SK-N-SH (cell line): ENCODE measurements at regions not wholly inside any gene's neighbourhood (a gene's known extent, or its start where the extent isn't known, plus 50 kb on each side); places are given as distances from the start of the nearest gene placed in this dataset.

ENCODE experiments used
- CTCF ChIA-PET: fragments of 300-600, 350-600 bp; formaldehyde crosslinking; extraction: SDS; loops from one replicate; lab custom pipeline; 2021; lab: Yijun Ruan, JAX
- POLR2A ChIA-PET: fragments of 350-600 bp; sonication (Branson Sonifier 250); formaldehyde crosslinking; extraction: SDS; loops from one replicate; lab custom pipeline; 2020; ENCODE audit warnings: antibody characterized with exemption, inconsistent platforms; lab: Yijun Ruan, JAX
- DNase-seq: peaks from one replicate; pipeline ENCODE4 v3.0.0; 2012
- H2AFZ ChIP-seq: fragments of 200-600 bp; sonication (generic); 2 replicates; pipeline ENCODE4 v1.8.1; 2016; ENCODE audit warnings: antibody characterized with exemption, mild to moderate bottlenecking, low read depth
- H3F3A ChIP-seq: fragments of 200-600 bp; sonication (generic); replicated peaks from 2 replicates; pipeline ENCODE3; 2016; ENCODE audit warnings: antibody characterized with exemption, mild to moderate bottlenecking; ENCODE audit not compliant: insufficient read depth
- H3K27ac ChIP-seq, 2 experiments: fragments of 200-500 bp in 1 of 2; fragments of 200-600 bp in 1 of 2; sonication (Bioruptor generic) in 1 of 2; sonication (generic), shearing (Covaris generic) in 1 of 2; 2 replicates each; pipeline versions ENCODE4 v1.5.1 to v1.6.1; 2014 to 2016; ENCODE audit warnings: low read depth in 2 of 2, inconsistent platforms in 1 of 2, low read length in 1 of 2, mild to moderate bottlenecking in 1 of 2, mixed read lengths in 1 of 2
- H3K27me3 ChIP-seq: fragments of 200-600 bp; sonication (generic), shearing (Covaris generic); 2 replicates; pipeline ENCODE4 v1.6.1; 2016; ENCODE audit warnings: mixed run types; ENCODE audit not compliant: insufficient read depth
- H3K36me3 ChIP-seq, 2 experiments: fragments of 200-500 bp in 1 of 2; fragments of 200-600 bp in 1 of 2; sonication (Bioruptor generic) in 1 of 2; sonication (generic) in 1 of 2; replicated peaks in 1 of 2; 2 replicates each; pipeline versions ENCODE3 to v1.5.1; 2014 to 2016; ENCODE audit warnings: low read length in 1 of 2, mild to moderate bottlenecking in 1 of 2; ENCODE audit not compliant: insufficient read depth in 2 of 2, control insufficient read depth in 1 of 2
- H3K4me1 ChIP-seq, 2 experiments: fragments of 200-500 bp in 1 of 2; fragments of 200-600 bp in 1 of 2; sonication (Bioruptor generic) in 1 of 2; sonication (generic), shearing (Covaris generic) in 1 of 2; 2 replicates each; pipeline versions ENCODE4 v1.5.1 to v1.6.1; 2014 to 2016; ENCODE audit warnings: low read depth in 1 of 2, low read length in 1 of 2, mixed run types in 1 of 2; ENCODE audit not compliant: insufficient read depth in 2 of 2, control insufficient read depth in 1 of 2
- H3K4me2 ChIP-seq: fragments of 200-600 bp; sonication (generic), shearing (Covaris generic); 2 replicates; pipeline ENCODE4 v1.6.1; 2017; ENCODE audit warnings: mixed run types
- H3K4me3 ChIP-seq, 2 experiments: fragments of 200-500 bp in 1 of 2; fragments of 200-600 bp in 1 of 2; sonication (Bioruptor generic) in 1 of 2; sonication (generic), shearing (Covaris generic) in 1 of 2; 2 replicates each; pipeline versions ENCODE4 v1.5.1 to v1.8.1; 2014 to 2016; ENCODE audit warnings: low read depth in 2 of 2, inconsistent platforms in 1 of 2, low read length in 1 of 2, mild to moderate bottlenecking in 1 of 2, mixed read lengths in 1 of 2, moderate library complexity in 1 of 2
- H3K79me2 ChIP-seq: fragments of 200-600 bp; sonication (generic); 2 replicates; pipeline ENCODE4 v1.8.1; 2017; ENCODE audit warnings: mild to moderate bottlenecking; ENCODE audit not compliant: insufficient read depth
- H3K9ac ChIP-seq: fragments of 200-600 bp; sonication (generic); 2 replicates; pipeline ENCODE4 v1.6.1; 2017; ENCODE audit warnings: mixed run types
- H3K9me2 ChIP-seq: fragments of 200-600 bp; sonication (generic); 2 replicates; pipeline ENCODE4 v1.6.1; 2017; ENCODE audit warnings: mixed run types
- H3K9me3 ChIP-seq: fragments of 200-600 bp; sonication (generic); 2 replicates; pipeline ENCODE4 v1.6.1; 2017; ENCODE audit warnings: mixed run types, mild to moderate bottlenecking, moderate library complexity
- H4K20me1 ChIP-seq: fragments of 200-600 bp; sonication (generic); 2 replicates; pipeline ENCODE4 v1.6.1; 2017; ENCODE audit warnings: mild to moderate bottlenecking, mixed run types; ENCODE audit not compliant: insufficient read depth
- CHD2 ChIP-seq: fragments of 150-350 bp; IDR thresholded peaks from 2 replicates; pipeline ENCODE4 v1.6.1; 2018; ENCODE audit warnings: low read length; ENCODE audit not compliant: partially characterized antibody
- FOSL2 ChIP-seq: IDR thresholded peaks from 2 replicates; pipeline ENCODE4 v1.4.0; 2012; ENCODE audit warnings: low read depth, mild to moderate bottlenecking, moderate library complexity, borderline replicate concordance
- RCOR1 ChIP-seq: fragments of 150-350 bp; IDR thresholded peaks from 2 replicates; pipeline ENCODE4 v1.6.1; 2017; ENCODE audit warnings: antibody characterized with exemption, low read length
- TEAD4 ChIP-seq: IDR thresholded peaks from 2 replicates; pipeline ENCODE4 v1.4.0; 2012; ENCODE audit warnings: mild to moderate bottlenecking, borderline replicate concordance; ENCODE audit not compliant: insufficient read depth
- WGBS: methylation state at CpG from one replicate; pipeline ENCODE4 v1.1.6; 2017; ENCODE audit warnings: low lambda C conversion rate; 5-methylcytosine and 5-hydroxymethylcytosine counted together
- TF ChIP-seq, protein P1 (sequence below): IDR thresholded peaks from 2 replicates; pipeline ENCODE4 v1.4.0; 2012; ENCODE audit warnings: low read depth, borderline replicate concordance
- TF ChIP-seq, protein P2 (sequence below): fragments of 150-350 bp; IDR thresholded peaks from 2 replicates; pipeline ENCODE4 v1.6.1; 2017; ENCODE audit warnings: antibody characterized with exemption, low read length, low read depth, borderline replicate concordance

DNA sequence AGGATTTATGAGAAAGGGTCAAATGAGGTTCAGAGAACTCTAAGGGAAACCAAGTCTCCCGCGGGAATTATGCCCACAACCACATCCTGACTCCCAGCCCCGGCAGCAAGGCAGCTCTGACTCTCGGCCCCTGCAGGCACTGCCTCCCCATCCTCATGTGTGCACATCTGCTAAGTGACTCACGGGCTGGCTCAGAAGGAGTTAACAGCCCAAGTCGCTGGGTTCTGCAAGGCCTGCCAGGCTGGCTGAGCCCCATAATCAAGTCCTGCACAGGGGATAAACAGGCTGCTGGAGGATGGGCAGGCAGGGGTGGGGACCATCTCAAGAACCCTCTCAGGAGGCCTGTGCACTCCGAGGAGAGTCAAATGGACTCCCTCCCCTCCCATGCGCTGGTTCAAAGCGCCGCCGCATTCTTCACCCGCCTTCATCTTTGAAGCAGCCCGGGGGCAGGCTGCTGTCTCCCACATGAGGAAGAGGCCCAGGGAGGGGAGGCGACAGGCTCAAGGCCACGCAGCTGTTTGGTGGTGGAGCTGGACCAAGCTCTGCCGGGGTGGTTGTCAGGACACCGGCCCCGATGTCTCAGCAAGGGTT is 344.3 kb downstream of the MATN1 start:
- H3K27me3 ChIP-seq: no peaks in the 10 kb centered on the region
- H3K36me3 ChIP-seq: no peaks in the 10 kb centered on the region
- 65% methylated on average over 14 of the region's 18 CpGs for WGBS
- CTCF ChIA-PET: interaction anchor here (0.9 to 3.3 kb wide), 28 partner anchors 12 to 1346 kb away, joined by 3 to 75 read pairs (median 8); partner anchors contain the start of gene PTPRU
- no peak overlapping the region for H3K4me3 ChIP-seq
- no peaks in the 10 kb centered on the region for H3K9me2 ChIP-seq
- no peak overlapping the region for H3K4me2 ChIP-seq
- TF ChIP-seq CHD2: peak; percentile 38
- TF ChIP-seq, protein P1, sequence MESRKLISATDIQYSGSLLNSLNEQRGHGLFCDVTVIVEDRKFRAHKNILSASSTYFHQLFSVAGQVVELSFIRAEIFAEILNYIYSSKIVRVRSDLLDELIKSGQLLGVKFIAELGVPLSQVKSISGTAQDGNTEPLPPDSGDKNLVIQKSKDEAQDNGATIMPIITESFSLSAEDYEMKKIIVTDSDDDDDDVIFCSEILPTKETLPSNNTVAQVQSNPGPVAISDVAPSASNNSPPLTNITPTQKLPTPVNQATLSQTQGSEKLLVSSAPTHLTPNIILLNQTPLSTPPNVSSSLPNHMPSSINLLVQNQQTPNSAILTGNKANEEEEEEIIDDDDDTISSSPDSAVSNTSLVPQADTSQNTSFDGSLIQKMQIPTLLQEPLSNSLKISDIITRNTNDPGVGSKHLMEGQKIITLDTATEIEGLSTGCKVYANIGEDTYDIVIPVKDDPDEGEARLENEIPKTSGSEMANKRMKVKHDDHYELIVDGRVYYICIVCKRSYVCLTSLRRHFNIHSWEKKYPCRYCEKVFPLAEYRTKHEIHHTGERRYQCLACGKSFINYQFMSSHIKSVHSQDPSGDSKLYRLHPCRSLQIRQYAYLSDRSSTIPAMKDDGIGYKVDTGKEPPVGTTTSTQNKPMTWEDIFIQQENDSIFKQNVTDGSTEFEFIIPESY: no peak
- H2AFZ ChIP-seq: no peak overlapping the region
- no peaks in the 10 kb centered on the region for H4K20me1 ChIP-seq
- H3F3A ChIP-seq: no peaks in the 10 kb centered on the region
- peak; percentile 52 for DNase-seq
- H3K9ac ChIP-seq: no peak overlapping the region
- no peak overlapping the region for H3K27ac ChIP-seq
- no peaks in the 10 kb centered on the region for H3K79me2 ChIP-seq
- peaks cover 11 to 27% of the 10 kb centered on the region in 2 experiments; a peak in 3 of 4 replicates for H3K4me1 ChIP-seq
- POLR2A ChIA-PET: interaction anchor here (1.0 kb wide), 1 partner anchor 43 kb away, joined by 3 read pairs; no protein-coding TSS in a partner anchor
- H3K9me3 ChIP-seq: no peaks in the 10 kb centered on the region

DNA sequence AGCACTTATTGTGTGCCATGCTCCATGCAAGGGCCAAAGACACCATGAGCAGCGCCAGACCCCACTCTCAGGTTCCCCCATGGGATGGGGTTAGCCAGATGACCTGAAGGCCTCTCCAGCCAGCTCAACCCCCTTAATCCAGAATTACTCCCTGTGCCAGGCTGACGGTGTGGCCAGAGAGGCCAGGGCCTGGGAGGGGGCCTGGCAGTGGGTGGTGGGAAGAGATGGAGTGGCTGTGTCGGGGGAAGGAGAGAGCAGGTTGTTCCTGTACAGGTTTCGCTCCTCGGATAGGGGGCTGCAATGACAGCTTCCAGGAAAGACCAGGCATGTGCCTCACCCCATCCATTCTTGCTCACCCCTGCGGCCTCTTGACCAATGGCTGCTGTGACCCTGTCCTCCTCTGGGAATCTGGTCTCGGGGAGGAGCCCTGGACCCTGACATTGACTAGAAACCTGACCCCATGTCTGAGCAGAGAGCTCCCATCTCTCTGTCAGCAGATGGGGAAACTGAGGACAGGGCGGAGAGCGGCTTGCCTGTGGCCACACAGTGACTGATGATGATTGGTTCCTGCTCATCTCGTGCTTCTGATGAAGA is 345.3 kb downstream of the MATN1 start:
- Histone ChIP-seq H3K9me2 (no peaks in the 10 kb centered on the region), H3K79me2 (no peaks in the 10 kb centered on the region)
- no peak for TF ChIP-seq TEAD4
- TF ChIP-seq, protein P2, sequence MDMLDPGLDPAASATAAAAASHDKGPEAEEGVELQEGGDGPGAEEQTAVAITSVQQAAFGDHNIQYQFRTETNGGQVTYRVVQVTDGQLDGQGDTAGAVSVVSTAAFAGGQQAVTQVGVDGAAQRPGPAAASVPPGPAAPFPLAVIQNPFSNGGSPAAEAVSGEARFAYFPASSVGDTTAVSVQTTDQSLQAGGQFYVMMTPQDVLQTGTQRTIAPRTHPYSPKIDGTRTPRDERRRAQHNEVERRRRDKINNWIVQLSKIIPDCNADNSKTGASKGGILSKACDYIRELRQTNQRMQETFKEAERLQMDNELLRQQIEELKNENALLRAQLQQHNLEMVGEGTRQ: no peak
- no peak for TF ChIP-seq FOSL2
- no peak for TF ChIP-seq CHD2
- TF ChIP-seq RCOR1: no peak
- TF ChIP-seq, all 33 proteins: peak for 0
- H3K27me3 ChIP-seq: no peaks in the 10 kb centered on the region
- H3K9ac ChIP-seq: no peak overlapping the region
- H4K20me1 ChIP-seq: no peaks in the 10 kb centered on the region
- 41% methylated on average over 5 of the region's 10 CpGs for WGBS
- no peak overlapping the region for H3K4me3 ChIP-seq
- no peak overlapping the region for H3K27ac ChIP-seq
- no peak overlapping the region for H2AFZ ChIP-seq
- no peaks in the 10 kb centered on the region for H3K9me3 ChIP-seq
- ChIA-PET POLR2A (no interaction called here), CTCF (interaction anchor here (1.1 to 3.2 kb wide), 2 partner anchors 24 to 239 kb away, joined by 3 to 42 read pairs; no protein-coding TSS in a partner anchor)
- H3K36me3 ChIP-seq: no peaks in the 10 kb centered on the region
- no peak for DNase-seq
- H3K4me1 ChIP-seq: peaks cover 11 to 21% of the 10 kb centered on the region in 2 experiments; a peak in 3 of 4 replicates
- no peak overlapping the region for H3K4me2 ChIP-seq
- no peaks in the 10 kb centered on the region for H3F3A ChIP-seq
